ENCODE measurements at regions not wholly inside any gene's neighbourhood (a gene's known extent, or its start where the extent isn't known, plus 50 kb on each side); places are given as distances from the start of the nearest gene placed in this dataset.
A peak's percentile ranks its signal among the peaks of the same experiment; 100 is the strongest.

GRCh38 chr7:115359955-115360354 is 438.1 kb downstream of the MDFIC start:
- no peak overlapping the region for H2AFZ ChIP-seq (ENCODE audit: low read length)
- no peaks in the 10 kb centered on the region for H3K27me3 ChIP-seq (replicated peaks; ENCODE audit: insufficient read depth, low read length)
- H3K9ac ChIP-seq (ENCODE audit: low read length): no peak overlapping the region
- no peaks in the 10 kb centered on the region for H3F3A ChIP-seq (ENCODE audit: insufficient read depth, low read length)
- no peak overlapping the region for H3K4me2 ChIP-seq (ENCODE audit: low read depth, low read length)
- no peaks in the 10 kb centered on the region for H3K79me2 ChIP-seq (ENCODE audit: low read length)
- no peaks in the 10 kb centered on the region for H3K36me3 ChIP-seq (replicated peaks; ENCODE audit: insufficient read depth, low read length)
- TF ChIP-seq CTCF (IDR thresholded peaks at IDR 0.05; ENCODE audit: low read length) (no peak), EZH2 (optimal IDR thresholded peaks at IDR 0.05; ENCODE audit: low read depth, low read length) (no peak), EZH2phosphoT487 (IDR thresholded peaks at IDR 0.05; ENCODE audit: low read length) (no peak)
- no peak overlapping the region for H3K4me3 ChIP-seq (ENCODE audit: low read length)
- no peaks in the 10 kb centered on the region for H3K9me2 ChIP-seq (replicated peaks; ENCODE audit: insufficient read depth, low read length)
- no peaks in the 10 kb centered on the region for H3K9me3 ChIP-seq (replicated peaks; ENCODE audit: insufficient read depth, low read length)
- DNase-seq: no peak
- H3K27ac ChIP-seq (ENCODE audit: low read length): no peak overlapping the region
- H4K20me1 ChIP-seq (ENCODE audit: insufficient read depth, low read length): no peaks in the 10 kb centered on the region
- H3K4me1 ChIP-seq (ENCODE audit: low read length): no peaks in the 10 kb centered on the region

- H2AFZ ChIP-seq (ENCODE audit: low read length): peak overlapping the region; percentile 36
- H3K4me3 ChIP-seq (ENCODE audit: low read length): no peak overlapping the region
- H3K9ac ChIP-seq (ENCODE audit: low read length): no peak overlapping the region
- TF ChIP-seq CTCF (IDR thresholded peaks at IDR 0.05; ENCODE audit: low read length): no peak
- no peak for TF ChIP-seq EZH2 (optimal IDR thresholded peaks at IDR 0.05; ENCODE audit: low read depth, low read length)
- no peak for TF ChIP-seq EZH2phosphoT487 (IDR thresholded peaks at IDR 0.05; ENCODE audit: low read length)
- no peaks in the 10 kb centered on the region for H3K9me2 ChIP-seq (replicated peaks; ENCODE audit: insufficient read depth, low read length)
- no peaks in the 10 kb centered on the region for H3K9me3 ChIP-seq (replicated peaks; ENCODE audit: insufficient read depth, low read length)
- no peaks in the 10 kb centered on the region for H4K20me1 ChIP-seq (ENCODE audit: insufficient read depth, low read length)
- H3K4me2 ChIP-seq (ENCODE audit: low read depth, low read length): peak overlapping the region; percentile 32; the same call in 1 of the 2 replicates
- H3F3A ChIP-seq (ENCODE audit: insufficient read depth, low read length): no peaks in the 10 kb centered on the region
- H3K4me1 ChIP-seq (ENCODE audit: low read length): no peaks in the 10 kb centered on the region
- H3K27ac ChIP-seq (ENCODE audit: low read length): no peak overlapping the region
- peak; percentile 53 for DNase-seq
- no peaks in the 10 kb centered on the region for H3K27me3 ChIP-seq (replicated peaks; ENCODE audit: insufficient read depth, low read length)
- H3K36me3 ChIP-seq (replicated peaks; ENCODE audit: insufficient read depth, low read length): no peaks in the 10 kb centered on the region
- H3K79me2 ChIP-seq (ENCODE audit: low read length): no peaks in the 10 kb centered on the region
Measured at GRCh38 chr7:115359119-115359518, 437.2 kb downstream of the MDFIC start.

- TF ChIP-seq CTCF (IDR thresholded peaks at IDR 0.05; ENCODE audit: low read length) (no peak), EZH2 (optimal IDR thresholded peaks at IDR 0.05; ENCODE audit: low read depth, low read length) (no peak), EZH2phosphoT487 (IDR thresholded peaks at IDR 0.05; ENCODE audit: low read length) (no peak)
Measured at GRCh38 chr7:115357703-115357999, 435.8 kb downstream of the MDFIC start.

More at GRCh38 chr7:115357703-115357999, 435.8 kb downstream of the MDFIC start:
- Histone ChIP-seq H2AFZ (ENCODE audit: low read length) (no peak overlapping the region), H3K79me2 (ENCODE audit: low read length) (no peaks in the 10 kb centered on the region), H3K27me3 (replicated peaks; ENCODE audit: insufficient read depth, low read length) (no peaks in the 10 kb centered on the region), H3K9me2 (replicated peaks; ENCODE audit: insufficient read depth, low read length) (no peaks in the 10 kb centered on the region), H3F3A (ENCODE audit: insufficient read depth, low read length) (no peaks in the 10 kb centered on the region), H3K4me3 (ENCODE audit: low read length) (no peak overlapping the region), H3K4me1 (ENCODE audit: low read length) (no peaks in the 10 kb centered on the region), H3K27ac (ENCODE audit: low read length) (no peak overlapping the region), H4K20me1 (ENCODE audit: insufficient read depth, low read length) (no peaks in the 10 kb centered on the region), H3K9me3 (replicated peaks; ENCODE audit: insufficient read depth, low read length) (no peaks in the 10 kb centered on the region), H3K9ac (ENCODE audit: low read length) (no peak overlapping the region), H3K4me2 (ENCODE audit: low read depth, low read length) (no peak overlapping the region), H3K36me3 (replicated peaks; ENCODE audit: insufficient read depth, low read length) (no peaks in the 10 kb centered on the region)
- no peak for DNase-seq
